ENCODE measurements at regions not wholly inside any gene's neighbourhood (a gene's known extent, or its start where the extent isn't known, plus 50 kb on each side); places are given as distances from the start of the nearest gene placed in this dataset.
"Not testable (repeated sequence)": the region's sequence is repeated elsewhere in the genome, so short reads cannot be mapped to it uniquely, and the experiment has no call there.

- DNase-seq (ENCODE audit: low read depth in 2 of 2): no peak
Measured at GRCh38 chr11:115611343-115611742, 107.1 kb upstream of the CADM1 start.

GRCh38 chr11:115610908-115611307 is 106.7 kb upstream of the CADM1 start:
- no peak for DNase-seq (ENCODE audit: low read depth in 2 of 2)

- not testable (repeated sequence) for DNase-seq (ENCODE audit: low read depth in 2 of 2)
Measured at GRCh38 chr11:115610234-115610633, 106.0 kb upstream of the CADM1 start.

- no peak for DNase-seq (ENCODE audit: low read depth in 2 of 2)
Measured at GRCh38 chr11:115608976-115609375, 104.8 kb upstream of the CADM1 start.

GRCh38 chr11:115607621-115608221 is 103.5 kb upstream of the CADM1 start:
- no peak for DNase-seq (ENCODE audit: low read depth in 2 of 2)

- DNase-seq (ENCODE audit: low read depth in 2 of 2): no peak
Measured at GRCh38 chr11:115606498-115607220, 102.4 kb upstream of the CADM1 start.

- no peak for DNase-seq (ENCODE audit: low read depth in 2 of 2)
Measured at GRCh38 chr11:115605871-115606497, 101.8 kb upstream of the CADM1 start.

GRCh38 chr11:115605397-115605796 is 101.2 kb upstream of the CADM1 start:
- not testable (repeated sequence) for DNase-seq (ENCODE audit: low read depth in 2 of 2)

- no peak for DNase-seq (ENCODE audit: low read depth in 2 of 2)
Measured at GRCh38 chr11:115599125-115599524, 94.9 kb upstream of the CADM1 start.

GRCh38 chr11:115598257-115598901 is 94.2 kb upstream of the CADM1 start:
- no peak for DNase-seq (ENCODE audit: low read depth in 2 of 2)

GRCh38 chr11:115591380-115591779 is 87.2 kb upstream of the CADM1 start:
- no peak for DNase-seq (ENCODE audit: low read depth in 2 of 2)

- no peak for DNase-seq (ENCODE audit: low read depth in 2 of 2)
Measured at GRCh38 chr11:115590254-115590653, 86.0 kb upstream of the CADM1 start.

GRCh38 chr11:115587718-115588342 is 83.6 kb upstream of the CADM1 start:
- DNase-seq (ENCODE audit: low read depth in 2 of 2): no peak

- DNase-seq (ENCODE audit: low read depth in 2 of 2): no peak
Measured at GRCh38 chr11:115585361-115586024, 81.3 kb upstream of the CADM1 start.

GRCh38 chr11:115581871-115582639 is 77.8 kb upstream of the CADM1 start:
- no peak for DNase-seq (ENCODE audit: low read depth in 2 of 2)

- no peak for DNase-seq (ENCODE audit: low read depth in 2 of 2)
Measured at GRCh38 chr11:115580927-115581680, 76.9 kb upstream of the CADM1 start.

- DNase-seq (ENCODE audit: low read depth in 2 of 2): no peak
Measured at GRCh38 chr11:115580416-115580815, 76.2 kb upstream of the CADM1 start.

- no peak for DNase-seq (ENCODE audit: low read depth in 2 of 2)
Measured at GRCh38 chr11:115579181-115579825, 75.1 kb upstream of the CADM1 start.

- DNase-seq (ENCODE audit: low read depth in 2 of 2): no peak
Measured at GRCh38 chr11:115578275-115578674, 74.1 kb upstream of the CADM1 start.

- no peak for DNase-seq (ENCODE audit: low read depth in 2 of 2)
Measured at GRCh38 chr11:115577701-115578100, 73.5 kb upstream of the CADM1 start.

All from activated CD8-positive, alpha-beta memory T cell treated with anti-CD3 and anti-CD28 coated beads for 4 hours (primary cell).